GM18508 (cell line): ENCODE measurements at regions not wholly inside any gene's neighbourhood (a gene's known extent, or its start where the extent isn't known, plus 50 kb on each side); places are given as distances from the start of the nearest gene placed in this dataset.
"Not testable (repeated sequence)": the region's sequence is repeated elsewhere in the genome, so short reads cannot be mapped to it uniquely, and the experiment has no call there.

Experiments
- ATAC-seq: cut with Tn5 transposase; IDR thresholded peaks from one replicate; pipeline ENCODE4 v1.9.1; 2021; ENCODE audit warnings: moderate number of reproducible peaks; ENCODE audit not compliant: insufficient read depth, unreplicated experiment

DNA sequence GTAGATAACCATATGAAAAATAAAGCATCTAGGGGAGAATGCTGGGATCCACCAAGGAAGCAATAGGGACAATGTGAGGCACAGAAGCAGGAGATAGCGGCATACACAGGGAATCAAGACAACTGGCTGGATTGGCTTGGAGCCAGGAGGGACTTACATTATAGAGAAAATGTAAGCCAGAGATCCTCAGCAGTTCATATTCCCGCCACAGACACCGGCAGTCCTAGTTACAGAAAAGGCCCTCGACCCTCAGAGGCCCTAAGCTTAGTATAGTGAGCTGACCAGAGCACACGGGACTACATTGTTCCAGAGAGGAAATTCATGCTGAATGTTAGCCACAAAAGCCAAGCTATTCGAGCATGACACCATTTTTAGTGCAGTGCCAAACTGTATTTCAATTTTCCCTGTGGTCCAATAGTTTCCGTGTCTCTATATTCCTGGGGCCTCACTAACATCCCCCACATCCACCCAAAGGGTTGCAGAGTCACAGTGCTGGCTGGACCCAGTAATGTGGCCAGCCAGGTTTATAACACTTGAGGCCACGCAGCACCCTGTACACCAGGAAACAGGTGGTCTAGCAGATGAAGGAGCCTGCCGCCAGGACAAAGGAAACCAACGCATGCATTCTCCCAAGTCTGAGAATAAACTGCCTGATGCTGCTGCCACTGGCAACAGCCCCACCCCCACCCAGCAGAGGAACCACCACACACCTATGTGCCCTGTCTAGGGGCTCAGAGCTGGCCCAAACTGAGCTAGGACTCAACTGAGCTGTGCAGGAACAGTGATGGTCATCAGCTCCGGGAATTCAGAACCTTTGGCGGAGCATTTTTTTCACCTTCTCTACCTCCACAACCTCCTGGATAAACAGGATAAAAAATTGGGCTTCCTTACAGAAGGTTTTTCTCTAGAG is 693.2 kb upstream of the CHD1 start:
- no peak for ATAC-seq

DNA sequence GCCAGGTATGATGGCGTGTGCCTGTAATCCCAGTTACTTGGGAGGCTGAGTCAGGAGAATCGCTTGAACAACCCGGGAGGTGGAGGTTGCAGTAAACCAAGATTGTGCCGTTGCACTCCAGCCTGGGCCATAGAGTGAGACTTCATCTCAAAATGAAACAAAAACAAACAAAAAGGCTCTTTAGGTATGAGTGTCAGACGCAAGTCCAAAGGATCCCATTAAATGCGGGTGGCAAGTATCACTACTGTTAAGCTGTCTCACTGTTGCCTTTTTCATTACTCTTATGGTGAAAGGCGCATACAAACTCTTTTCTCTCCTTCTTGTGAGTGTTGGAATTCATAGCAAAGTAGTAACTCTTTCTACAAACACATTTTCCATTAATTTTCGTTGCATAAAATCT is 688.5 kb upstream of the CHD1 start:
- no peak for ATAC-seq

DNA sequence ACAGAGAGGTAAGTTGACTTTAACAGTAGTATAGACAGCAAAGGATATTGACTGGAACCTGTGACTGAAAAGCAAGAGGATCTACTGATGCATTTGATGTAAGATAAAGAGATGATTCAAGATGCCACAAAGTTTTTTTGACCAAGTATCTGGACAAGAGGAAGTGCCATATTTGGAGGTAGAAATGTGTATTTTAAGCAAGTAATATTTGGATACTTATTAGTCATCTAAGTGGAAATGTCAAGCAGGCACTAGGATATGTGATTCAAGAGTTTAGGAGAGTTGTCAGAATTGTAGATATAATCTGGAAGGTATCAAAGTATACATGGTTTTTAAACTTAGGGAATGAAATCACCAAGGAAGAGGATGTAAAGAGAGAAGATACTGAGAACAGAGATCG is 686.1 kb upstream of the CHD1 start:
- ATAC-seq, result no peak

DNA sequence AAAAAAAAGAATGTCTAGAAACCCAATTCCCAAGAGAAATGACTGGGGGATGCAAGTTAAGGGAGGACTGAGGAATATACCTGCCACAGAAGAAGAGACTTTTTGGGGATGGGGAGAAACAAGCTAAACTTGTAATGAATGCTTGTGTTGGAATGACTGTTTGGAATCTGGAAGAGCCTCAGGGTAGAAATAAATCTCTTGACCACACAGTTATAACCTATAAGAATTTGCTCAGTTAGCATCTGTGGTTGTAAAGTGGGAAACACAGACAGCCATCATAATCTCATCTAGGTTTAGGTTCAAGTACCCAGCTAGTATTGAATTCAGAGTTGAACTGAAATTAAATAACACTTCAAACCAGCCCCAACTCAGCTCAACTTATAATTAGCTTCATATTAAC is 678.3 kb upstream of the CHD1 start:
- ATAC-seq, result no peak

DNA sequence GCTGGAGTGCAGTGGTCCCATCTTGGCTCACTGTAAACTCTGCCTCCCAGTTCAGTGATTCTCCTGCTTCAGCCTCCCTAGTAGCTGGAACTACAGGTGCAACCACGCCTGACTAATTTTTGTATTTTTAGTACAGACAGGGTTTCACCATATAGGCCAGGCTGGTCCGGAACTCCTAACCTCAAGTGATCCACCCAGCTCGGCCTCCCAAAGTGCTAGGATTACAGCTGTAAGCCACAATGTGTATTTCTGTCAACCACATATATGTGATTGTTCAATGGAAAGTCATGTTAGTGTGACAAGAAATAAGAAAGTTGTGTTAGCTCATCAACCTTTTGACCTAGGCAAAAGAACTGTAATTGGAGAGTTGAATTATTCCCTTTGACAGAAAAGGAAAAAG is 677.1 kb upstream of the CHD1 start:
- no peak for ATAC-seq

DNA sequence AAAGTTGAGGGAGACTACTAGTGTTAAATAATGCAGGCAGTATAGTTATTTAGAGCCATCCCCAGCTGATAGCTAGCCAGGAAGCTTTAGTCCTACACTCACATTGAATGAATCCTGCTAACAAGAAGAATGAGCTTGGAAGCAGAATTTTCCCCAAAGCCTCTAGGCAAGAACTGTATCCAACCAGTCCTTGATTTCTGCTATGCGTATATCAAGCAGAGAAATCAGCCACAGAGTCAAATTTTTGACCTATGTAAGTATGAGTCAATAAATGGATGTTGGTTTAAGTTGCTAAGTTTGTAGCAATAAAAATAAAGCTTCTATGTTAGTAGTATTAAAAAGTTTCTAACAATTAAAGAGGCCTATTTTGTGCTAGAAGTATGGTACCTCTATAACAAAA is 672.1 kb upstream of the CHD1 start:
- no peak for ATAC-seq

DNA sequence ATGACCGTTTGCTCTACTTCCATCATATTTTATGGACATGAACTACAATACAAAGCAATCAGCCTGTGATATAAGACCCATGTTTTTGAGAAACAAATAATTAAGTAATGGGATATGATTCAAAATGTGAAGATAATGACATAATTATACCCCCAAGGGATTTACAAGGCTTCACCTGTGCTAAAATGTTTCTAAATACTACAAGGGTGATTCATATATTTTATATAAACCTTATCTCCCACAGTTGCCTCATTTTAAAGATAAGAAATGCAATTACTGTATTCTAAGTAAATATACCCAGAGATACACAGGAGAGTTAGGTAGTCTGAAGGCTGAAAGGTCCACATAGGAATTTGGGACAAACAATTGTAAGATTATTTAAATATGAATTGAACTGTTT is 662.0 kb upstream of the CHD1 start:
- ATAC-seq, result no peak

DNA sequence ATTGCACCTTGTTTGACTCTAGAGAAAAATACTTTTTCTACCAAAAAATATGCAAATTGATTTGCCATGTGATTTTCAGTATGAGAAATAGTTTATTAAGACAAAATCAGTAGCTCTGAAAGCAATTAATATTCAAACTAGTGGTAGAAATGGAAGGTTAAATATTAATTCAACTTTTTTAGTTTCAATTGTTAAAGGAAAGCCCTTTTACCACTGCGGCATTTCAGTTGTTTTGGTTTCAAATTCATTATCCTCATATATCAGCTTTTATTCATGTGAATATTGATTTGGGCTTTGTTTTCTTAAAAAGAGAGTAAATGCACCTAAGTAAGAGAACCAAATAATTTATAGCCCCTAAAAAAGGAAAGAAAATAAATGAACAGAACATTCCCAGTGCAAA is 660.6 kb upstream of the CHD1 start:
- ATAC-seq, result no peak

DNA sequence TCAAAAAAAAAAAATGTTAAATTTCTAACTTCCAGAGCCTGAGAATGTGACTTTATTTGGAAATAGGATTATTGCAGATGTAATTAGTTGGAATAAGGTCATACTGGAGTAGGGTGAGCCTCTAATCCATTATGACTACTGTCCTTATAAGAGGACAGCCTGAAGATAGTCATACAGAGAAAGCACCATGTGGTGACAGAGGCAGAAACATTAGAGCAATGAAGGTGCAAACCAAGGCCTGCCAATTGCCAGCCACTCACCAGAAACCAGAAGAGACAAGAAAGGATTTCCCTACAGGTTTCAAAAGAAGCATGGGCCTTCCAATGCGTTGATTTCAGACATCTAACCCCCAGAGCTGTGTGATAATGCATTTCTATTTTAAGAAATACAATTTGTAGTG is 659.2 kb upstream of the CHD1 start:
- peak; percentile 81 for ATAC-seq

DNA sequence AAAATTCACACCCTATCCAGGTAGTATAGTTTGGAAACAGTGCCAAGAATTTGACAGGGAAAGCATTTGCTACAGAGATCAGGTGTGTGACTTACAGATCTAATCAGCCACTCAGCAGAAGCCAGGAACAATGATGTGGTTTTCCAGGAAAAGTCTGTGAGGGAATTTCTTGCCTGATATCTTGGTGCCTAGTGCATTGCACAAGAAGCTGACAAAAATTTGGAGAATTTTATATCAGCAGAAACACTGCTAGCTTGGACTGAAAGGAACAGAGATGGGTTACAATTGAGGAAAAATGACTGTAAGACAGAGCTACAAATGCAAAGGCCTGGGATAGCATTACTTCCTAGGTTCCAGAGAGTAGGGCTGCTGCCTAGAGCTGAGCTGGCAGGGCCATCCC is 658.1 kb upstream of the CHD1 start:
- no peak for ATAC-seq

DNA sequence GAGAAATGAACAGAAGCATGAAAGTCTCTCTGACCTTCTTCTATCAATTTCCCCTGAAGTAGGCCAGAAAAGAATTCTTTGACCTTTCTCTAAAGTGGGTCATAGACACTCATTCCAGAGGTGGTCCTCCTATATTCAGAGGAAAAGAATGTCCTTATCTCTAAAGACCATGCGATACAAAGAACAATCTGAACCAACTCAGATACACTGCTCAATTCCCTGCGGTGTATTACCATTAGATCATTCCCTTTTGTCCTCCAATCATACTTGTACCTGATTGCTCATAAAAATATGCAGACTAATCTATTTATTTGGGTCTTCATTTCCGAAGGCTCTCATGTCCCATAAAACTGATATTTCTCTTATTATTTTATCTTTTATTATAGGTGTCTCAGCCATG is 652.4 kb upstream of the CHD1 start:
- ATAC-seq, result not testable (repeated sequence)

DNA sequence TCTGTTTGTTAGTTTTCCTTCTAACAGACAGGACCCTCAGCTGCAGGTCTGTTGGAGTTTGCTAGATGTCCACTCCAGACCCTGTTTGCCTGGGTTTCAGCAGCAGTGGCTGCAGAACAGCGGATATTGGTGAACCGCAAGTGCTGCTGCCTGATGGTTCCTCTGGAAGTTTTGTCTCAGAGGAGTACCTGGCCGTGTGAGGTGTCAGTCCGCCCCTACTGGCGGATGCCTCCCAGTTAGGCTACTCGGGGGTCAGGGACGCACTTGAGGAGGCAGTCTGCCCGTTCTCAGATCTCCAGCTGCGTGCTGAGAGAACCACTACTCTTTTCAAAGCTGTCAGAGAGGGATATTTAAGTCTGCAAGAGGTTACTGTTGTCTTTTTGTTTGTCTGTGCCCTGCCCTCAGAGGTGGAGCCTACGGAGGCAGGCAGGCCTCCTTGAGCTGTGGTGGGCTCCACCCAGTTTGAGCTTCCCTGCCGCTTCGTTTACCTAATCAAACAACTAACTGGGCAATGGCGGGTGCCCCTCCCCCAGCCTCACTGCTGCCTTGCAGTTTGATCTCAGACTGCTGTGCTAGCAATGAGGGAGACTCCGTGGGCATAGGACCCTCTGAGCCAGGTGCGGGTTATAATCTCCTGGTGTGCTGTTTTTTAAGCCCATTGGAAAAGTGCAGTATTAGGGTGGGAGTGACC is 634.3 kb upstream of the CHD1 start:
- not testable (repeated sequence) for ATAC-seq

DNA sequence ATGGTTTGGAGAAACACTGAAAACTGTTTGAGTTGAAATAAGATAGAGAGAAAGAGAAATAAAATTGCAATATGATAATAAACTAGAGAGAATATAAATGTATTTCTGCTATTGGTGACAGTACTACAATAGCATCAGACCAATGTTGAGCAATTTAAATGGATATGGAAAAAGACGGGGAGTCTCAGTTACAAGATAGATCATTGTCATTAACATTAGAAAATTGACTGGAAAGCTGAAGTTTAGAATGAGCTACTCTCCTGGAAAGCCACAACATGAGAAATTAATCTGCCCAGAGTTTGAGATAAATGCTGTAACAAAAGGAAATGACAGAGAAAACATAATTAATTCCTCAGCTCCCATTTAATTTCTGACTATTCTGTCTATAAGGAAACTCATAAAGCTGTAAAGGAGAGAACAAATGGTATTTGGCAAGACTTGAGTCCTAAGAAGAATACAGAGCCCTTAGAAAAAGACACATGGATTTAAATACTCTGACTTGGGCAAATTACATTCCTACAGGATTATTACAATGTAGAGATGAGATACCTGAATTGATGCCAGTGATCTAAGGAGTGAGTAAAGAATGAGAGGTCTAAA is 624.5 kb upstream of the CHD1 start:
- ATAC-seq, result no peak

DNA sequence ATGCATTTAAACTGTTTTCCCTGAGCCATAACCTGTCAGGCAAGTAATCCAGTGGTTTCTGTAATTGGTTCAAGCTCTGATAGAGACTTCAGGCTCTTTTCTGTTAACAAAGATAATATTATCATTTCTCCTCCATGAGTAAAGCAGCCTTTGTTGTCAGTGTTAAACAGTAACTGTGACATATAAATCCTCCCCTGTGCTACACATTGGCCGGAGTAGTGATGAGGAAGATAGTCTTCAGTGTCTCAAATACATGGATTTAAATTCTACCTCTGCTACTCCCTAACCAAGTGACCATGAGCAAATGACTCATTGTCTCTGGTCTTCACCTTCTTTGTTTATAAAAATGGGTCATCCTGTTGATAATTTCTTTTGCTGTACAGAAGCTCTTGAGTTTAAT is 615.5 kb upstream of the CHD1 start:
- no peak for ATAC-seq

DNA sequence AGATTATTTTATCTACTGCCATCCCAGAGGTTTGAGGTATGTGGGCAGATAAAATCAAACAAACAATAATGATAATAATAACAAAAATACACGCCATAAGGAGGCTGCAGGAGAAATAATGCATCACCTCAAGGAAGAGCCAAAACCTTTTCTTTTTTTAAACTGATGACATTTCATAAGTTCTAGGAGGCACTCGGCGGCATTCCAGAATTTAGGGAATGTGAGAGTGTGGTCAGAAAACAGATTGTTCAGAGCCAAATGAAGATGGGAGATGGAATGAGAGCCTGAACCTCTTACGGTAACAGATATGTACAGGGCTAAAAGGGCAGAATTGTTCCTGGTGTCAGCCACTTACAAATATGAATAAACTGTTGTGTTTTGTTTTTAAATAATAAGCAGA is 615.0 kb upstream of the CHD1 start:
- no peak for ATAC-seq

DNA sequence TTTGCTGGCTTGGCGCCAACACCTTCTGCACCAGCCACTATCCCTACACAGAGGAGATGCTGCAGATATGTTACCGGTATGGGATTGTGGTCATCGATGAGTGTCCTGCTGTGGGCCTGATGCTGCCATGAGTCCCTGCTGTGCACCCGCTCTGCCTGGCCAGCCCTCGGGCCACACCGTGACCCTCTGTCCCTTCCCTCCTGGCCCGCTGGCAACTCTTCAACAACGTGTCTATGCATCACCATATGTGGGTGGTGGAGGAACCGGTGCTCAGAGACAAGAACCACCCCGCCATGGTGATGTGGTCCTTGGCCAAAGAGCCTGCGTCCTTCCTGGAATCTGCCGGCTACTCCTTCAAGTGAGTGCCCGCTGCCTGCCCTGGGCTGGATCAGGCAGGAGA is 605.4 kb upstream of the CHD1 start:
- ATAC-seq, result not testable (repeated sequence)

DNA sequence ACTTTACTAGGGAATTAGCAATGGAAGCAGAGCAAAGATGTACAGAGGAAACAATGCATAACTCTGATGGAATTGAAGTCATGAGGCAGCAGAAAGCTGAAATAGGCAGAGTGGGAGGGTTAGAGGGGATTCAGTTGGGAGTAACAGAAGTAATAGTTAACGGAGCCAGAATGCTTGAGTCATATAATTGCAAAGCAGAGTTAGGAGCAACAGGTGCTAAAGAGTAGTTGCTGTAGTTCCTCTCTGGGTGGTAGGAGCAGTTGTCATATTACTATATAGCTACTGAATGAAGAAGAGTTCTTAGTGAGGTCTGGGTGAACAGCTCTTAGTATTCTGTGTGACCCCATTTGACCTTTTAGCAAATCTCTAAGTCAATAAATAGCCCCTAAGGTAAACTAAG is 592.9 kb upstream of the CHD1 start:
- ATAC-seq, result not testable (repeated sequence)

DNA sequence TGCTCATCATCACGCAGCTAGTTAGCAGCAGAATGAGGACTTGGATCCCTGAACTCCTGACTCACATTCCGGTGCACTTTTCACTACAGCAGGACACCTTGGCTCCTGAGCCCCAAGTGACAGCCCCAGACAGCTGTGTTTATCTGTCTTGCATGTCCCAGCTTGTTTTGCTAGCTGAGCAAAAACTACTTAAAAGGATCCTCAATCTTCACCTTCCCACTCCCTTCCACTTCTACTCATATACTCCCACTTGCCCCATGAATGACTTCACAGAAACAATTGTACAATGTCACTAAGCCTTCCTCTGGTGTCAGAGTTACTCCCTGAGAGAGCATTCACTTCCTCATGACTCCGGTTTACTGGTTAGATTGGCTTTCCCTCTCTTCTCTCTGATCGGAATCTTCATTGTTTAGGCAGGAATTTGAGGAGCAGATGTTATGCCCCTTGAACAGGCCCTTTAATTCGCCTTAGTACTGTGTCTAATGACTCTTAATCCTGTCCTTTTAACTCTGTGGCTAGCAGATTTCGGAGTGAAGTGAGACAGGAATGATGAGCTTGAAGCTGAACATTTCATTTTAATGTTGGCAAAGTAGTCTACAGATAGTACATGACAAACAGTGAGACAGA is 587.2 kb upstream of the CHD1 start:
- not testable (repeated sequence) for ATAC-seq

DNA sequence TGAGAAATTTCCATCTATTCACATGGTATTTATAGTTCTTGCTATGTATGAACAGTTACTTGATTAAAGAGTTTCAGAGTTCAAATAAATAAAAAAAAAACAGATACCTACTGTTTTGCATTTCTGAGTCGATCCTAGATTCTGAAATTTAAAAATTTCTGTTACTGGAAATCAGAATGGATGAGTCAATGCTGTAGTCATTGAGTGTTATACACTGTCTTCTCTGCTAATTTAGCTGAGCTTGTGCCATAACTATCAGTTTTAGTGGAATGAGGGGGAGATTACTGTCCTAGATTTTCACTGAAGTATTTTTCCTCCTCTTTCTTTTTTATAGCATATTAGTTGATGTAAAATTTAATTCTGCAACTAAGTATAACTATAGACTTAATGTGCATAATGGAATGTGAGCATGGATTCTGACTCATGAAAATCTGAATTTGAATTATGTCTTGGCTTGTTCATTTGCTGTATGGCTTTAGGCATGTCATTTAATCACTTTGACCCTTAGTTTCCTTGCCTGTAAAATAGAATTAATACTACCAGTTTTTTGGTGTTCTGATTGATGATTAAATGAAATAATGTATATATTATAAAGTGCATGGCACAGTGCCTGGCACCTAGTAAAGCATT is 581.5 kb upstream of the CHD1 start:
- not testable (repeated sequence) for ATAC-seq

DNA sequence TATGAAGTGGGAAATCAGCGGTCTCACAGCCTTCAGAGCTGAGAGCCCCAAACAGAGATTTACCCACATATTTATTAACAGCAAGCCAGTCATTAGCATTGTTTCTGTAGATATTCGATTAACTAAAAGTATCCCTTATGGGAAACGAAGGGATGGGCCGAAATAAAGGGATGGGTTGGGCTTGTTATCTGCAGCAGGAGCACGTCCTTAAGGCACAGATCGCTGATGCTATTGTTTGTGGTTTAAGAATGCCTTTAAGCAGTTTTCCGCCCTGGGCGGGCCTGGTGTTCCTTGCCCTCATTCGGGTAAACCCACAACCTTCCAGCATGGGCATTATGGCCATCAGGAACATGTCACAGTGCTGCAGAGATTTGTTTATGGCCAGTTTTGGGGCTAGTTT is 580.3 kb upstream of the CHD1 start:
- not testable (repeated sequence) for ATAC-seq
